HEK293 (cell line): ENCODE measurements at regions not wholly inside any gene's neighbourhood (a gene's known extent, or its start where the extent isn't known, plus 50 kb on each side); places are given as distances from the start of the nearest gene placed in this dataset.

Source experiments
- CTCF ChIA-PET: fragments of 350-600 bp; formaldehyde crosslinking; extraction: SDS; loops from one replicate; lab custom pipeline; 2021; ENCODE audit warnings: antibody characterized with exemption; lab: Yijun Ruan, JAX
- POLR2A ChIA-PET: fragments of 300-600 bp; formaldehyde crosslinking; extraction: SDS; loops from one replicate; lab custom pipeline; 2020; ENCODE audit warnings: antibody characterized with exemption, inconsistent platforms; lab: Yijun Ruan, JAX
- H3K27ac ChIP-seq: fragments of 200-500 bp; sonication (Bioruptor generic); 2 replicates; pipeline ENCODE4 v1.5.1; 2014; ENCODE audit warnings: low read depth, low read length, control low read depth, inconsistent platforms; ENCODE audit errors: extremely low read depth
- H3K36me3 ChIP-seq, 2 experiments: fragments of 200-500 bp in 1 of 2; sonication (Bioruptor generic) in 1 of 2; 1 replicate in 1 of 2; 2 replicates in 1 of 2; pipeline ENCODE4 v1.5.1; 2014 to 2017; ENCODE audit warnings: inconsistent platforms in 2 of 2, low read length in 2 of 2; ENCODE audit not compliant: control insufficient read depth in 2 of 2, insufficient read depth in 1 of 2
- H3K4me1 ChIP-seq: fragments of 200-500 bp; sonication (Bioruptor generic); 2 replicates; pipeline ENCODE4 v1.5.1; 2014; ENCODE audit warnings: mild to moderate bottlenecking, low read length, inconsistent platforms; ENCODE audit not compliant: control insufficient read depth, insufficient read depth
- H3K4me3 ChIP-seq: 2 replicates; pipeline ENCODE4 v1.5.1; 2011; ENCODE audit warnings: low read depth, mild to moderate bottlenecking, control low read depth, low read length, moderate library complexity
- H3K9me3 ChIP-seq: fragments of 200-500 bp; sonication (Bioruptor generic); 2 replicates; pipeline ENCODE4 v1.5.1; 2014; ENCODE audit warnings: low read depth, low read length, inconsistent platforms; ENCODE audit not compliant: control insufficient read depth, insufficient read depth
- GLI2 ChIP-seq: fragments of 450-650 bp; formaldehyde crosslinking; IDR thresholded peaks from 2 replicates; pipeline ENCODE4; 2017; ENCODE audit warnings: missing biosample characterization, missing genetic modification characterization, low read depth, borderline replicate concordance
- KLF8 ChIP-seq: fragments of 450-650 bp; formaldehyde crosslinking; IDR thresholded peaks from 2 replicates; pipeline ENCODE4 v1.5.1; 2016; ENCODE audit warnings: missing biosample characterization, missing genetic modification characterization
- OSR2 ChIP-seq: fragments of 450-650 bp; formaldehyde crosslinking; IDR thresholded peaks from 2 replicates; pipeline ENCODE4 v1.5.1; 2016; ENCODE audit warnings: missing biosample characterization, missing genetic modification characterization
- PRDM1 ChIP-seq: fragments of 450-650 bp; formaldehyde crosslinking; IDR thresholded peaks from 2 replicates; pipeline ENCODE4; 2016; ENCODE audit warnings: missing biosample characterization, missing genetic modification characterization
- SP3 ChIP-seq: fragments of 450-650 bp; formaldehyde crosslinking; IDR thresholded peaks from 2 replicates; pipeline ENCODE4 v1.5.1; 2016; ENCODE audit warnings: missing biosample characterization, missing genetic modification characterization
- YY2 ChIP-seq: fragments of 450-650 bp; formaldehyde crosslinking; IDR thresholded peaks from 2 replicates; pipeline ENCODE4 v1.5.1; 2016; ENCODE audit warnings: missing biosample characterization, missing genetic modification characterization
- ZFP41 ChIP-seq: fragments of 450-650 bp; formaldehyde crosslinking; IDR thresholded peaks from 2 replicates; pipeline ENCODE4 v1.5.1; 2016; ENCODE audit warnings: missing biosample characterization, missing genetic modification characterization, borderline replicate concordance
- ZNF114 ChIP-seq: fragments of 450-650 bp; formaldehyde crosslinking; IDR thresholded peaks from 2 replicates; pipeline ENCODE4 v1.5.0; 2017; ENCODE audit warnings: missing biosample characterization, missing genetic modification characterization
- ZNF138 ChIP-seq: fragments of 450-650 bp; formaldehyde crosslinking; IDR thresholded peaks from 2 replicates; pipeline ENCODE4 v1.5.1; 2016; ENCODE audit warnings: missing biosample characterization, missing genetic modification characterization, borderline replicate concordance
- ZNF175 ChIP-seq: fragments of 450-650 bp; formaldehyde crosslinking; IDR thresholded peaks from 2 replicates; pipeline ENCODE4 v1.5.1; 2016; ENCODE audit warnings: missing biosample characterization, missing genetic modification characterization
- ZNF585B ChIP-seq: fragments of 450-650 bp; formaldehyde crosslinking; IDR thresholded peaks from 2 replicates; pipeline ENCODE4 v1.5.1; 2016; ENCODE audit warnings: missing biosample characterization, missing genetic modification characterization
- ZNF610 ChIP-seq: fragments of 450-650 bp; formaldehyde crosslinking; IDR thresholded peaks from 2 replicates; pipeline ENCODE4 v1.5.1; 2016; ENCODE audit warnings: missing biosample characterization, missing genetic modification characterization, borderline replicate concordance
- ZNF660 ChIP-seq: fragments of 450-650 bp; IDR thresholded peaks from 2 replicates; pipeline ENCODE4 v1.5.1; 2018; ENCODE audit warnings: missing biosample characterization, mild to moderate bottlenecking, missing genetic modification characterization
- ZNF670 ChIP-seq: fragments of 450-650 bp; formaldehyde crosslinking; IDR thresholded peaks from 2 replicates; pipeline ENCODE4 v1.5.1; 2016; ENCODE audit warnings: missing biosample characterization, missing genetic modification characterization, low read depth
- ZNF785 ChIP-seq: fragments of 450-650 bp; formaldehyde crosslinking; IDR thresholded peaks from 2 replicates; pipeline ENCODE4 v1.5.1; 2016; ENCODE audit warnings: missing biosample characterization, missing genetic modification characterization
- ZNF791 ChIP-seq: fragments of 450-650 bp; formaldehyde crosslinking; IDR thresholded peaks from 2 replicates; pipeline ENCODE4 v1.5.1; 2016; ENCODE audit warnings: missing biosample characterization, missing genetic modification characterization
- ZNF792 ChIP-seq: fragments of 450-650 bp; formaldehyde crosslinking; IDR thresholded peaks from 2 replicates; pipeline ENCODE4 v1.5.1; 2016; ENCODE audit warnings: missing biosample characterization, missing genetic modification characterization
- TF ChIP-seq, protein P1 (sequence below): fragments of 450-650 bp; formaldehyde crosslinking; IDR thresholded peaks from 2 replicates; pipeline ENCODE4 v1.5.1; 2017; ENCODE audit warnings: missing biosample characterization, missing genetic modification characterization
- TF ChIP-seq, protein P2 (sequence below): fragments of 450-650 bp; formaldehyde crosslinking; IDR thresholded peaks from 2 replicates; pipeline ENCODE4 v1.5.1; 2016; ENCODE audit warnings: missing biosample characterization, missing genetic modification characterization, low read depth
- TF ChIP-seq, protein P3 (sequence below): fragments of 450-650 bp; formaldehyde crosslinking; IDR thresholded peaks from 2 replicates; pipeline ENCODE4 v1.5.1; 2016; ENCODE audit warnings: missing biosample characterization, missing genetic modification characterization
- TF ChIP-seq, protein P4 (sequence below): fragments of 450-650 bp; IDR thresholded peaks from 2 replicates; pipeline ENCODE4 v1.5.1; 2018; ENCODE audit warnings: missing biosample characterization, missing genetic modification characterization
- TF ChIP-seq, protein P5 (sequence below): fragments of 450-650 bp; formaldehyde crosslinking; IDR thresholded peaks from 2 replicates; pipeline ENCODE4 v1.5.1; 2017; ENCODE audit warnings: missing biosample characterization, missing genetic modification characterization
- TF ChIP-seq, protein P6 (sequence below): fragments of 450-650 bp; formaldehyde crosslinking; IDR thresholded peaks from 2 replicates; pipeline ENCODE4 v1.5.1; 2016; ENCODE audit warnings: missing biosample characterization, missing genetic modification characterization
- TF ChIP-seq, protein P7 (sequence below): fragments of 450-650 bp; formaldehyde crosslinking; IDR thresholded peaks from 2 replicates; pipeline ENCODE4 v1.5.0; 2017; ENCODE audit warnings: missing biosample characterization, missing genetic modification characterization, borderline replicate concordance

DNA sequence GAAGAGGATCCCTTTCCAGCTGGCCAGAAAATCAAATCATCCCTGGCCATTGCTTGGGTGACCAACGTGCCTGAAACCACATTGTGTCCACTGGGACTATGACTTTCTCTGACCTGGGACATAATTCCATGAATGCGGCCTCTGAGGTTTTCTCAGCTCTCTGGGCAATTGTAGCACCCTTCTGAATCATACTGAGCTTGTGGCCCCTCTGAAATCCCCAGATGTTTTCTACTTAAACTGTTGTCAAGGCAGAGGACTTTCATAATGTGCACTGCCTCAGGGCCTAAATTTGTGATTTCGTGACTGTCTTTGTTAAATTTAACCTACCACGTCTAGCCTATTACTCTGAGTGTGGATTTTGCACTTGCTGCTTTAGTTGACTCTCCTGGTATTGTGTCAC is 321.1 kb upstream of the PLET1 start:
- H3K4me3 ChIP-seq: no peak overlapping the region
- no peaks in the 10 kb centered on the region for H3K9me3 ChIP-seq
- no peak overlapping the region for H3K27ac ChIP-seq
- ChIA-PET CTCF (interaction anchor here (0.7 to 2.2 kb wide), 6 partner anchors 26 to 708 kb away, joined by 3 to 8 read pairs (median 4); no protein-coding TSS in a partner anchor), POLR2A (no interaction called here)
- no peaks in the 10 kb centered on the region for H3K4me1 ChIP-seq
- H3K36me3 ChIP-seq: no peaks in the 10 kb centered on the region
- no peak for TF ChIP-seq PRDM1 (tag by site-specific recombination)
- TF ChIP-seq ZNF670 (tag by site-specific recombination): no peak
- no peak for TF ChIP-seq ZNF660 (tag by site-specific recombination)
- no peak for TF ChIP-seq ZNF792 (tag by site-specific recombination)
- no peak for TF ChIP-seq SP3 (tag by site-specific recombination)
- no peak for TF ChIP-seq YY2
- TF ChIP-seq, protein P1, sequence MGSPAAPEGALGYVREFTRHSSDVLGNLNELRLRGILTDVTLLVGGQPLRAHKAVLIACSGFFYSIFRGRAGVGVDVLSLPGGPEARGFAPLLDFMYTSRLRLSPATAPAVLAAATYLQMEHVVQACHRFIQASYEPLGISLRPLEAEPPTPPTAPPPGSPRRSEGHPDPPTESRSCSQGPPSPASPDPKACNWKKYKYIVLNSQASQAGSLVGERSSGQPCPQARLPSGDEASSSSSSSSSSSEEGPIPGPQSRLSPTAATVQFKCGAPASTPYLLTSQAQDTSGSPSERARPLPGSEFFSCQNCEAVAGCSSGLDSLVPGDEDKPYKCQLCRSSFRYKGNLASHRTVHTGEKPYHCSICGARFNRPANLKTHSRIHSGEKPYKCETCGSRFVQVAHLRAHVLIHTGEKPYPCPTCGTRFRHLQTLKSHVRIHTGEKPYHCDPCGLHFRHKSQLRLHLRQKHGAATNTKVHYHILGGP (tag by site-specific recombination): no peak
- no peak for TF ChIP-seq ZFP41 (tag by site-specific recombination)
- no peak for TF ChIP-seq ZNF791
- TF ChIP-seq ZNF138: no peak
- no peak for TF ChIP-seq ZNF610 (tag by site-specific recombination)
- no peak for TF ChIP-seq GLI2 (tag by site-specific recombination)
- TF ChIP-seq, protein P2, sequence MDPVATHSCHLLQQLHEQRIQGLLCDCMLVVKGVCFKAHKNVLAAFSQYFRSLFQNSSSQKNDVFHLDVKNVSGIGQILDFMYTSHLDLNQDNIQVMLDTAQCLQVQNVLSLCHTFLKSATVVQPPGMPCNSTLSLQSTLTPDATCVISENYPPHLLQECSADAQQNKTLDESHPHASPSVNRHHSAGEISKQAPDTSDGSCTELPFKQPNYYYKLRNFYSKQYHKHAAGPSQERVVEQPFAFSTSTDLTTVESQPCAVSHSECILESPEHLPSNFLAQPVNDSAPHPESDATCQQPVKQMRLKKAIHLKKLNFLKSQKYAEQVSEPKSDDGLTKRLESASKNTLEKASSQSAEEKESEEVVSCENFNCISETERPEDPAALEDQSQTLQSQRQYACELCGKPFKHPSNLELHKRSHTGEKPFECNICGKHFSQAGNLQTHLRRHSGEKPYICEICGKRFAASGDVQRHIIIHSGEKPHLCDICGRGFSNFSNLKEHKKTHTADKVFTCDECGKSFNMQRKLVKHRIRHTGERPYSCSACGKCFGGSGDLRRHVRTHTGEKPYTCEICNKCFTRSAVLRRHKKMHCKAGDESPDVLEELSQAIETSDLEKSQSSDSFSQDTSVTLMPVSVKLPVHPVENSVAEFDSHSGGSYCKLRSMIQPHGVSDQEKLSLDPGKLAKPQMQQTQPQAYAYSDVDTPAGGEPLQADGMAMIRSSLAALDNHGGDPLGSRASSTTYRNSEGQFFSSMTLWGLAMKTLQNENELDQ (tag by site-specific recombination): no peak
- no peak for TF ChIP-seq ZNF785 (tag by site-specific recombination)
- no peak for TF ChIP-seq ZNF114
- no peak for TF ChIP-seq OSR2 (tag by site-specific recombination)

DNA sequence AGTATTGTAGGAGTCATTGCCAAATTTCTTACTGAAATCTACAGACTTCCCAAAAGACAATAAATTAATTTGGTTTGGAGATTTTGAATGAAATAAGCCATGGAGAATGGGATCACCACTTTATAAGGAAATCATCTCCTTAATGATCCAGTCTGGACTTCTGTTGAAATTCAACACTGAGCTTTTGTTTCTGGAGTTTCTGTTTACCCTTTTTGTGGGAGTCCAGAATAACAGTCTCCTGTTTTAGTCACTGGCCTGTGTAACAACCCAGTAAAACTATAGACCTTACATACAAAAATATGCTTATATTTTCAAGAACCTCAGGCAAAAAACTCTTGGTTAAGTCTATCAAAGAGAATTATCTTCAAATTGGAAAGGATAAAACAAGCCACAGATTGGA is 321.7 kb upstream of the PLET1 start:
- no peaks in the 10 kb centered on the region for H3K4me1 ChIP-seq
- ChIA-PET POLR2A (no interaction called here), CTCF (interaction anchor here (0.5 to 2.2 kb wide), 7 partner anchors 27 to 708 kb away, joined by 3 to 8 read pairs (median 3); no protein-coding TSS in a partner anchor)
- no peak overlapping the region for H3K27ac ChIP-seq
- H3K9me3 ChIP-seq: no peaks in the 10 kb centered on the region
- no peak overlapping the region for H3K4me3 ChIP-seq
- H3K36me3 ChIP-seq: no peaks in the 10 kb centered on the region
- no peak for TF ChIP-seq ZNF785 (tag by site-specific recombination)
- TF ChIP-seq, protein P3, sequence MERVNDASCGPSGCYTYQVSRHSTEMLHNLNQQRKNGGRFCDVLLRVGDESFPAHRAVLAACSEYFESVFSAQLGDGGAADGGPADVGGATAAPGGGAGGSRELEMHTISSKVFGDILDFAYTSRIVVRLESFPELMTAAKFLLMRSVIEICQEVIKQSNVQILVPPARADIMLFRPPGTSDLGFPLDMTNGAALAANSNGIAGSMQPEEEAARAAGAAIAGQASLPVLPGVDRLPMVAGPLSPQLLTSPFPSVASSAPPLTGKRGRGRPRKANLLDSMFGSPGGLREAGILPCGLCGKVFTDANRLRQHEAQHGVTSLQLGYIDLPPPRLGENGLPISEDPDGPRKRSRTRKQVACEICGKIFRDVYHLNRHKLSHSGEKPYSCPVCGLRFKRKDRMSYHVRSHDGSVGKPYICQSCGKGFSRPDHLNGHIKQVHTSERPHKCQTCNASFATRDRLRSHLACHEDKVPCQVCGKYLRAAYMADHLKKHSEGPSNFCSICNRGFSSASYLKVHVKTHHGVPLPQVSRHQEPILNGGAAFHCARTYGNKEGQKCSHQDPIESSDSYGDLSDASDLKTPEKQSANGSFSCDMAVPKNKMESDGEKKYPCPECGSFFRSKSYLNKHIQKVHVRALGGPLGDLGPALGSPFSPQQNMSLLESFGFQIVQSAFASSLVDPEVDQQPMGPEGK: no peak
- TF ChIP-seq ZNF175: no peak
- no peak for TF ChIP-seq ZNF585B (tag by site-specific recombination)
- TF ChIP-seq, protein P4, sequence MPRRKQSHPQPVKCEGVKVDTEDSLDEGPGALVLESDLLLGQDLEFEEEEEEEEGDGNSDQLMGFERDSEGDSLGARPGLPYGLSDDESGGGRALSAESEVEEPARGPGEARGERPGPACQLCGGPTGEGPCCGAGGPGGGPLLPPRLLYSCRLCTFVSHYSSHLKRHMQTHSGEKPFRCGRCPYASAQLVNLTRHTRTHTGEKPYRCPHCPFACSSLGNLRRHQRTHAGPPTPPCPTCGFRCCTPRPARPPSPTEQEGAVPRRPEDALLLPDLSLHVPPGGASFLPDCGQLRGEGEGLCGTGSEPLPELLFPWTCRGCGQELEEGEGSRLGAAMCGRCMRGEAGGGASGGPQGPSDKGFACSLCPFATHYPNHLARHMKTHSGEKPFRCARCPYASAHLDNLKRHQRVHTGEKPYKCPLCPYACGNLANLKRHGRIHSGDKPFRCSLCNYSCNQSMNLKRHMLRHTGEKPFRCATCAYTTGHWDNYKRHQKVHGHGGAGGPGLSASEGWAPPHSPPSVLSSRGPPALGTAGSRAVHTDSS: no peak
- TF ChIP-seq, protein P5, sequence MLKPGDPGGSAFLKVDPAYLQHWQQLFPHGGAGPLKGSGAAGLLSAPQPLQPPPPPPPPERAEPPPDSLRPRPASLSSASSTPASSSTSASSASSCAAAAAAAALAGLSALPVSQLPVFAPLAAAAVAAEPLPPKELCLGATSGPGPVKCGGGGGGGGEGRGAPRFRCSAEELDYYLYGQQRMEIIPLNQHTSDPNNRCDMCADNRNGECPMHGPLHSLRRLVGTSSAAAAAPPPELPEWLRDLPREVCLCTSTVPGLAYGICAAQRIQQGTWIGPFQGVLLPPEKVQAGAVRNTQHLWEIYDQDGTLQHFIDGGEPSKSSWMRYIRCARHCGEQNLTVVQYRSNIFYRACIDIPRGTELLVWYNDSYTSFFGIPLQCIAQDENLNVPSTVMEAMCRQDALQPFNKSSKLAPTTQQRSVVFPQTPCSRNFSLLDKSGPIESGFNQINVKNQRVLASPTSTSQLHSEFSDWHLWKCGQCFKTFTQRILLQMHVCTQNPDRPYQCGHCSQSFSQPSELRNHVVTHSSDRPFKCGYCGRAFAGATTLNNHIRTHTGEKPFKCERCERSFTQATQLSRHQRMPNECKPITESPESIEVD (tag by site-specific recombination): no peak
- TF ChIP-seq, protein P6, sequence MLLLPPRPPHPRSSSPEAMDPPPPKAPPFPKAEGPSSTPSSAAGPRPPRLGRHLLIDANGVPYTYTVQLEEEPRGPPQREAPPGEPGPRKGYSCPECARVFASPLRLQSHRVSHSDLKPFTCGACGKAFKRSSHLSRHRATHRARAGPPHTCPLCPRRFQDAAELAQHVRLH (tag by site-specific recombination): no peak
- TF ChIP-seq KLF8 (tag by site-specific recombination): no peak
- TF ChIP-seq, protein P7, sequence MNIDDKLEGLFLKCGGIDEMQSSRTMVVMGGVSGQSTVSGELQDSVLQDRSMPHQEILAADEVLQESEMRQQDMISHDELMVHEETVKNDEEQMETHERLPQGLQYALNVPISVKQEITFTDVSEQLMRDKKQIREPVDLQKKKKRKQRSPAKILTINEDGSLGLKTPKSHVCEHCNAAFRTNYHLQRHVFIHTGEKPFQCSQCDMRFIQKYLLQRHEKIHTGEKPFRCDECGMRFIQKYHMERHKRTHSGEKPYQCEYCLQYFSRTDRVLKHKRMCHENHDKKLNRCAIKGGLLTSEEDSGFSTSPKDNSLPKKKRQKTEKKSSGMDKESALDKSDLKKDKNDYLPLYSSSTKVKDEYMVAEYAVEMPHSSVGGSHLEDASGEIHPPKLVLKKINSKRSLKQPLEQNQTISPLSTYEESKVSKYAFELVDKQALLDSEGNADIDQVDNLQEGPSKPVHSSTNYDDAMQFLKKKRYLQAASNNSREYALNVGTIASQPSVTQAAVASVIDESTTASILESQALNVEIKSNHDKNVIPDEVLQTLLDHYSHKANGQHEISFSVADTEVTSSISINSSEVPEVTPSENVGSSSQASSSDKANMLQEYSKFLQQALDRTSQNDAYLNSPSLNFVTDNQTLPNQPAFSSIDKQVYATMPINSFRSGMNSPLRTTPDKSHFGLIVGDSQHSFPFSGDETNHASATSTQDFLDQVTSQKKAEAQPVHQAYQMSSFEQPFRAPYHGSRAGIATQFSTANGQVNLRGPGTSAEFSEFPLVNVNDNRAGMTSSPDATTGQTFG (tag by site-specific recombination): no peak
